ENCODE measurements at regions not wholly inside any gene's neighbourhood (a gene's known extent, or its start where the extent isn't known, plus 50 kb on each side); places are given as distances from the start of the nearest gene placed in this dataset.

DNA sequence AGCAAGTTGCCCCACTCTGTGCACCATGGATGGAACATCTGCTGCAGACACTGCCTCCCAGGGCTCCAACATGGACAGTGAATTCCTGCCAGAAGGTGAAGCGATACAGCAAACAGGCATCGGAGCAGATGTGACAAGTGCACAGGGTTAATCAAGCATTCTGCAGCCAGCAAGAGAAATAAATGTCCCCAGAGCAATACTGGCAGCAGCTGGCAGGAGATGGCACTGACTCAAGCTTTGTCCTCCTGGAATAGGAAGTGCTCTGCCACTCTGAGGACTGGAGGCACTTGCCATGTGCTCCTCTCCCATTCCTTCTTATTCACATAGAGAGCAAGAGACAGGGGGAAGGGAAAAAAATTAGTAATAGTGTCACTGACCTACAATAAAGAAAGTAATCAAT is 402.7 kb upstream of the DAB1 start:
- H3K4me3 ChIP-seq (replicated peaks; ENCODE audit: low read depth, low read length) = no peak overlapping the region
- H3K36me3 ChIP-seq (ENCODE audit: control insufficient read depth, insufficient read depth, low read length) = no peaks in the 10 kb centered on the region
- TF ChIP-seq, protein P1, sequence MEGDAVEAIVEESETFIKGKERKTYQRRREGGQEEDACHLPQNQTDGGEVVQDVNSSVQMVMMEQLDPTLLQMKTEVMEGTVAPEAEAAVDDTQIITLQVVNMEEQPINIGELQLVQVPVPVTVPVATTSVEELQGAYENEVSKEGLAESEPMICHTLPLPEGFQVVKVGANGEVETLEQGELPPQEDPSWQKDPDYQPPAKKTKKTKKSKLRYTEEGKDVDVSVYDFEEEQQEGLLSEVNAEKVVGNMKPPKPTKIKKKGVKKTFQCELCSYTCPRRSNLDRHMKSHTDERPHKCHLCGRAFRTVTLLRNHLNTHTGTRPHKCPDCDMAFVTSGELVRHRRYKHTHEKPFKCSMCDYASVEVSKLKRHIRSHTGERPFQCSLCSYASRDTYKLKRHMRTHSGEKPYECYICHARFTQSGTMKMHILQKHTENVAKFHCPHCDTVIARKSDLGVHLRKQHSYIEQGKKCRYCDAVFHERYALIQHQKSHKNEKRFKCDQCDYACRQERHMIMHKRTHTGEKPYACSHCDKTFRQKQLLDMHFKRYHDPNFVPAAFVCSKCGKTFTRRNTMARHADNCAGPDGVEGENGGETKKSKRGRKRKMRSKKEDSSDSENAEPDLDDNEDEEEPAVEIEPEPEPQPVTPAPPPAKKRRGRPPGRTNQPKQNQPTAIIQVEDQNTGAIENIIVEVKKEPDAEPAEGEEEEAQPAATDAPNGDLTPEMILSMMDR (IDR thresholded peaks at IDR 0.05; ENCODE audit: insufficient read depth, low read length, poor library complexity, severe bottlenecking) = no peak
- no peaks in the 10 kb centered on the region for H3K27me3 ChIP-seq (replicated peaks; ENCODE audit: control insufficient read depth, insufficient read depth, low read length)
- DNase-seq (ENCODE audit: extremely low read depth, insufficient read length) = no peak

DNA sequence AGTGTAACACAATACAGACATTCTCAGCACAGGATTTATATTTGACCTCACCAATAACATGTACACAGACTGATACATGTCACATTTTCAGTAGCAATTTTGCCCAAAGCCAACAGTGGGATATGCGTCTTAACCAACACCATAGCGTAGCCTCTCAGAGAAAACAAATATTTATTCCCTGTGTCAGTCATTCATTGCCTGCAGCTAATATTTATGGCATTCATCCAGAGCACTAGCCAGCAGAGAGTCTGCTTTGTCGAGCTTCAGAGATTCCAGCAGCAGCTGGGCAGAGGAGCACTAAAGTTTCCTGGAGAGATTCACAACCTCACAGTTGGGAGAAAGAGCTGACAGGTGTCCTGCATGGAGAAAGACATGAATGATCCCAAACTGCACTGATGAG is 400.7 kb upstream of the DAB1 start:
- DNase-seq (ENCODE audit: extremely low read depth, insufficient read length) = no peak
- Histone ChIP-seq H3K4me3 (replicated peaks; ENCODE audit: low read depth, low read length) (no peak overlapping the region), H3K36me3 (ENCODE audit: control insufficient read depth, insufficient read depth, low read length) (no peaks in the 10 kb centered on the region), H3K27me3 (replicated peaks; ENCODE audit: control insufficient read depth, insufficient read depth, low read length) (no peaks in the 10 kb centered on the region)
- TF ChIP-seq, protein P1 (IDR thresholded peaks at IDR 0.05; ENCODE audit: insufficient read depth, low read length, poor library complexity, severe bottlenecking) = no peak

DNA sequence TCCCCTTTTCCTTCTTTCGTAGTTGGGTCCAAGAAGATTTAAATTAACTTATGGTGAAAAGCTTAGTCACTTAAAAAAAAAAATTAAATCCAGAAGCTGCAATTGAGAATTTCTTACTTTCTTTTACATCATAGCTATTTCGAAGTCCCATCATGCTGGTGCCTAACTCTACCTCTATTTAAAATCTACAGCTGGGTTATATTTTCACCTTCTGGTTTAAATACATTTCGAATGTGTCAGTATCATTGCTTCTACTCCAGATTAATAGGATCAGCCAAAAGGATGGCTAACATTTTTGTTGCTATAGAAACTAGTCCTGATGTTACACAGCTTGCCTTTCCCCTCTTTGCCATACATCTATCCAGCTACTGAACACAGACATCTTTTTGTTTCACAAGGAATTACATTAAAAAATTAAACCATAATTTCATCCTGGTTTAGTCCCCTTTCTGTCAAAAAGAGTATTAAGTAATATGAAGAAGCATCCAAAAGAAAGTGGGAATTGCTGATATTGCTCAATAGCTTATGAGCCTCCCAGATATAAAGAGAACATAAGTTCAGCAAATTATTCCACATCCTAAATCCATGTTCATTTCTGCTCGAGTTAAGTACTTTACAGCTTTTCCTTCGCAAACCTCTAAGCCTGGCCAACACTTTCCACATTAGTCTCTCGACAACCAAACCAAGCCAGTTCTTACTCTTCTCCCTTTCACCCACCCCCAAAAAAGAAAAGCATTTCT is 396.7 kb upstream of the DAB1 start:
- TF ChIP-seq, protein P1 (IDR thresholded peaks at IDR 0.05; ENCODE audit: insufficient read depth, low read length, poor library complexity, severe bottlenecking) = no peak
- Histone ChIP-seq H3K4me3 (replicated peaks; ENCODE audit: low read depth, low read length) (no peak overlapping the region), H3K27me3 (replicated peaks; ENCODE audit: control insufficient read depth, insufficient read depth, low read length) (no peaks in the 10 kb centered on the region), H3K36me3 (ENCODE audit: control insufficient read depth, insufficient read depth, low read length) (no peaks in the 10 kb centered on the region)
- DNase-seq (ENCODE audit: extremely low read depth, insufficient read length) = no peak

DNA sequence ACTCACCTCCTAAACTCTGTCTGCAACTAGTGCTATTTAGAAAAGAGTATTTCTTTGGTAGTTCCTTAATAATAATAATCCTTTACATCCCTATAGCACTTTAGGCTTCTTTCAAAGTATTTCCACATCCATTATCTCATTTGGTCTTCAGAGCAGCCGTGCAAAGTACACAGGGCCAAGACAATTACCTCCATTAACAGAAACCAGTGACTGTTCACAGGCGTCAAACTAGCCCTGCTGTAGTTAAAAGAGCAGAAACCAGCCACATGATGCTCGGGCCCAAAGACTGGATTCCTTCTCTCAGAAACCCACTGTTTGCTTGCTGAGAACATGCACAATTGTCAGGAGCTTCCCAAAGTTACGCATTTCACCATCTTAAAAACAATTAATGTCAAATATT is 396.0 kb upstream of the DAB1 start:
- Histone ChIP-seq H3K27me3 (replicated peaks; ENCODE audit: control insufficient read depth, insufficient read depth, low read length) (no peaks in the 10 kb centered on the region), H3K4me3 (replicated peaks; ENCODE audit: low read depth, low read length) (no peak overlapping the region), H3K36me3 (ENCODE audit: control insufficient read depth, insufficient read depth, low read length) (no peaks in the 10 kb centered on the region)
- TF ChIP-seq, protein P1 (IDR thresholded peaks at IDR 0.05; ENCODE audit: insufficient read depth, low read length, poor library complexity, severe bottlenecking) = no peak
- no peak for DNase-seq (ENCODE audit: extremely low read depth, insufficient read length)

DNA sequence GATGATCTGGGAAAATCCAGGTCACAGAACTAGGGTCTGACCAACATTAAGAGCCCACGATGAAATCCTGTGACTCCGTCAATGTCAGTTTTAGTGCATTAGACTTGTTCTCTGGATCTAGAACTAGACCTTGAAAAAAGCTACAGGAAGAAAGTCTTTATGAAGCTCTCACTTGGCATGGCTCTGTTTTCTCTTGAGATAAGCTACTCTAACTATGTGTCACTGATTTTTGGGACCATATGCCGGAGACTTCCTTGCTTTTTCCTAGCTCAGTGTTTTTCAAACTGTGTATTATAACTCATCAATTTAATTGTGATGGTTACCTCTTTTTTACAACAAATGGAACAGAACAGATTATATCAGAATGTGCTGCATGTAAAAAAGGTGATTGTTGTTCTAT is 379.7 kb upstream of the DAB1 start:
- no peak overlapping the region for H3K4me3 ChIP-seq (replicated peaks; ENCODE audit: low read depth, low read length)
- H3K36me3 ChIP-seq (ENCODE audit: control insufficient read depth, insufficient read depth, low read length) = no peaks in the 10 kb centered on the region
- TF ChIP-seq, protein P1 (IDR thresholded peaks at IDR 0.05; ENCODE audit: insufficient read depth, low read length, poor library complexity, severe bottlenecking) = no peak
- no peak for DNase-seq (ENCODE audit: extremely low read depth, insufficient read length)
- no peaks in the 10 kb centered on the region for H3K27me3 ChIP-seq (replicated peaks; ENCODE audit: control insufficient read depth, insufficient read depth, low read length)

DNA sequence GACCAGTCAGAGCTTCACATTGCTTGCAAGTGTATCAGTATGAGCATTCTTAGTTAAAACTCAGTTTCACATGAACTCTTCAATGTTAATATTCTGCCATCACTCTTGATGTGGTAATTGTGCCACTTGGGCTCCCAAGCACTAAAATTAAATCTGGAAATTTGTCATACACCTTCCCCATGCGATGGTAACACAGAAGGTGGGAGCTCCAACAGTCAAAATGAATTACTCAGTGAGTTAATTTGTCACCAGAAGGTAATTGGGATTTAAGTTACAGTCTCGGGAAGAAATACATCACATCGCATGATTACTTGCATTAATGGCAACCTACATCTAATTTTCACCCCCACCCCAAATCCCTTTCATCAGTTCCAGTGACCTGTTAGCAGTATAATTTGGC is 376.5 kb upstream of the DAB1 start:
- no peaks in the 10 kb centered on the region for H3K27me3 ChIP-seq (replicated peaks; ENCODE audit: control insufficient read depth, insufficient read depth, low read length)
- TF ChIP-seq, protein P1 (IDR thresholded peaks at IDR 0.05; ENCODE audit: insufficient read depth, low read length, poor library complexity, severe bottlenecking) = no peak
- no peaks in the 10 kb centered on the region for H3K36me3 ChIP-seq (ENCODE audit: control insufficient read depth, insufficient read depth, low read length)
- DNase-seq (ENCODE audit: extremely low read depth, insufficient read length) = no peak
- H3K4me3 ChIP-seq (replicated peaks; ENCODE audit: low read depth, low read length) = no peak overlapping the region

Data from GM06990 (cell line).